HepG2 (cell line): ENCODE measurements at regions not wholly inside any gene's neighbourhood (a gene's known extent, or its start where the extent isn't known, plus 50 kb on each side); places are given as distances from the start of the nearest gene placed in this dataset.
"Not testable (repeated sequence)": the region's sequence is repeated elsewhere in the genome, so short reads cannot be mapped to it uniquely, and the experiment has no call there.

Source experiments
- DMAP1 ChIP-seq: IDR thresholded peaks from 2 replicates; pipeline ENCODE4 v1.6.1; 2016
- ZFP91 ChIP-seq: sonication (generic); formaldehyde crosslinking; IDR thresholded peaks from 2 replicates; pipeline ENCODE4 v1.9.0; 2022; ENCODE audit warnings: missing genetic modification reagents, mild to moderate bottlenecking, borderline replicate concordance

DNA sequence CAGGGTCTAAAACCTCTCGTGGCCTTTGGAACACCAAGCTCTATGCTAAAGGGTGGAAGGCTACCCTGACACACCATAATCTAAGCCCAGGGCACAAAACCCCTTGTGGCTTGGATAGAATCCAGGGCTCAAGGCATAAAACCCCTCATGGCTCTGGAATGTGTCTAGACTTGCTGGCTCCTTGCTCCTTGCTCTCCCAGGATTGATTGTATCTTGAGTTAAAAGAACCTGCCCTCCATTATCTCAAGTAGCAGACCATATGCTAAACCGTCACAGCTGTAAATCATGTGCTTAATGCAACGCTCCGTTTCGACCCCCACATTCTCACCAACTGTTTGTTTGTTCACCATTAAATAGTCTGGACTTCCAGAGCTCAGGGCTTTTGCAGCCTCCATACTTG is 287.4 kb upstream of the CNTN5 start:
- TF ChIP-seq ZFP91 (CRISPR knock-in tag); DMAP1: not testable (repeated sequence)
